ENCODE measurements at regions not wholly inside any gene's neighbourhood (a gene's known extent, or its start where the extent isn't known, plus 50 kb on each side); places are given as distances from the start of the nearest gene placed in this dataset.

DNA sequence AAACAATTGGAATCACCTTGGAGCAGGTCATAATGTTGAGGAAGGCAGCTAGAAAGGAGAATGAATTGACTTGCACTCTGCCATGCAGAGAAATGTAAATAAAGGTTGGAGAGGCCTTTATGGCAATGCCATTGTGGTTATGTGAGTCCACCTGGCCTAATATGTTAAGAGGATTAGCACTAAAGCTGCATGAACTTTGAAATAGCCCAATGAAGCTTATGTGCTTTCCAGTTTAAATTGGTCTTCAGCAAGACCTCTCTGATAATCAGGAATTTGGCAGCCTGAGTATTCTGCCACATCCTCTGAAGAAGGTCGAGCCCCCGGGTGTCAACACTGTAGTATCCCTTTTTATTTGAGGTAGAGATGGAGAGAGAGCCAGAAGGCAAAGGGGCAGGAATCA, 464.9 kb downstream of the CDH2 start:
- H3K4me3 ChIP-seq (ENCODE audit: low read depth, low read length), result no peak overlapping the region
- no peak for DNase-seq (ENCODE audit: low read depth)
- TF ChIP-seq, protein P1, sequence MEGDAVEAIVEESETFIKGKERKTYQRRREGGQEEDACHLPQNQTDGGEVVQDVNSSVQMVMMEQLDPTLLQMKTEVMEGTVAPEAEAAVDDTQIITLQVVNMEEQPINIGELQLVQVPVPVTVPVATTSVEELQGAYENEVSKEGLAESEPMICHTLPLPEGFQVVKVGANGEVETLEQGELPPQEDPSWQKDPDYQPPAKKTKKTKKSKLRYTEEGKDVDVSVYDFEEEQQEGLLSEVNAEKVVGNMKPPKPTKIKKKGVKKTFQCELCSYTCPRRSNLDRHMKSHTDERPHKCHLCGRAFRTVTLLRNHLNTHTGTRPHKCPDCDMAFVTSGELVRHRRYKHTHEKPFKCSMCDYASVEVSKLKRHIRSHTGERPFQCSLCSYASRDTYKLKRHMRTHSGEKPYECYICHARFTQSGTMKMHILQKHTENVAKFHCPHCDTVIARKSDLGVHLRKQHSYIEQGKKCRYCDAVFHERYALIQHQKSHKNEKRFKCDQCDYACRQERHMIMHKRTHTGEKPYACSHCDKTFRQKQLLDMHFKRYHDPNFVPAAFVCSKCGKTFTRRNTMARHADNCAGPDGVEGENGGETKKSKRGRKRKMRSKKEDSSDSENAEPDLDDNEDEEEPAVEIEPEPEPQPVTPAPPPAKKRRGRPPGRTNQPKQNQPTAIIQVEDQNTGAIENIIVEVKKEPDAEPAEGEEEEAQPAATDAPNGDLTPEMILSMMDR (IDR thresholded peaks at IDR 0.05; ENCODE audit: insufficient read depth, low read depth, low read length, missing control alignments), result no peak

DNA sequence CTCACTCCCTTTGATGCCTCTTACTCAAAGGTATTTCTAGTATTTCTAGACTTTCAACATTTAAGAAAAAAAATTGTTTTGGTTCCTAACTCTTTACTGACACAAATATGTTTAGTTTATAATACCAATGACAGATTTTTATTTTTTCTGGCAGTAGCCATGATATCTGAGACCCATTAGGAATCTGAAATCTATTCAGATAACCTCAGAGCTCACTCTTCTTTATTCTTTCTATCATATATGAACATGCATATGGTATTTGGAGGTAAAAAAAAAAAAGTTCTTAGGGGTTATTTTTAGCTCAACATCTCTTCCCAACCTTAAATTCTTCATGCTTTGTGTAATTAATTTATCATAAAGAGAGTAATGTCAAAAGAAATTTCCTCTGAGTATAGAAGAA, 465.5 kb downstream of the CDH2 start:
- no peak overlapping the region for H3K4me3 ChIP-seq (ENCODE audit: low read depth, low read length)
- no peak for DNase-seq (ENCODE audit: low read depth)
- TF ChIP-seq, protein P1 (IDR thresholded peaks at IDR 0.05; ENCODE audit: insufficient read depth, low read depth, low read length, missing control alignments), result no peak

DNA sequence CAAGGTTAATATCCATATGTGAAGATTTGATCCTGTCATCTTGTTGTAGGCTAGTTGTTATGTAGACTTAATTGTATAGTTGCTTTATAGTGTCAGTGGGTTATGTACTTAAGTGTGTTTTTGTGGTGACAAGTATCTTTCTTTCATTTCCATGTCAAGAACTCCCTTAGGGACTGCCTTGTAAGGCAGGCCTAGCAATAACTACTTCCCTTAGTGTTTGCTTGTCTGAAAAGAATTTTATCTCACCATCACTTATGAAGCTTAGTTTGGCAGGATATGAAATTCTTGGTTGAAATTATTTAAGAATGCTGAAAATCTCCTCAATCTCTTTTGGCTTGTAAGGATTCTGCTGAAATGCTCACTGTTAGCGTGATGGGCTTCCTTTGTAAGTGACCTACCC, 467.6 kb downstream of the CDH2 start:
- TF ChIP-seq, protein P1 (IDR thresholded peaks at IDR 0.05; ENCODE audit: insufficient read depth, low read depth, low read length, missing control alignments), result no peak
- no peak overlapping the region for H3K4me3 ChIP-seq (ENCODE audit: low read depth, low read length)
- no peak for DNase-seq (ENCODE audit: low read depth)

DNA sequence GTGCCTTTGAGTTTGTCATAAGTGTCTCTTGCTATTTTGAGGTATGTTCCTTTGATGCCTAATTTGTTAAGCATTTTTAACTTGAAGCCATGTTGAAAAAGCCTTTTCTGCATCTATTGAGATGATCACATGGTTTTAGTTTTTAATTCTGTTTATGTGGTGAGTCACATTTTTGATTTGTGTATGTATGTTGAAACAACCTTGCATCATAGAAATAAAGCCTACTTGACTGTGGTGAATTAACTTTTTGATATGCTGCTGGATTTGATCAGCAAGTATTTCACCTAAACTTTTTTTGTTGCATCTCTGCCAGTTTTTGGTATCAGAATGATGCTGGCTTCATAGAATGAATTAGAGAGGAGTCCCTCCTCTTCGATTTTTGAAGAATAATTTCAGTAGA, 469.7 kb downstream of the CDH2 start:
- no peak for DNase-seq (ENCODE audit: low read depth)
- TF ChIP-seq, protein P1 (IDR thresholded peaks at IDR 0.05; ENCODE audit: insufficient read depth, low read depth, low read length, missing control alignments), result no peak

DNA sequence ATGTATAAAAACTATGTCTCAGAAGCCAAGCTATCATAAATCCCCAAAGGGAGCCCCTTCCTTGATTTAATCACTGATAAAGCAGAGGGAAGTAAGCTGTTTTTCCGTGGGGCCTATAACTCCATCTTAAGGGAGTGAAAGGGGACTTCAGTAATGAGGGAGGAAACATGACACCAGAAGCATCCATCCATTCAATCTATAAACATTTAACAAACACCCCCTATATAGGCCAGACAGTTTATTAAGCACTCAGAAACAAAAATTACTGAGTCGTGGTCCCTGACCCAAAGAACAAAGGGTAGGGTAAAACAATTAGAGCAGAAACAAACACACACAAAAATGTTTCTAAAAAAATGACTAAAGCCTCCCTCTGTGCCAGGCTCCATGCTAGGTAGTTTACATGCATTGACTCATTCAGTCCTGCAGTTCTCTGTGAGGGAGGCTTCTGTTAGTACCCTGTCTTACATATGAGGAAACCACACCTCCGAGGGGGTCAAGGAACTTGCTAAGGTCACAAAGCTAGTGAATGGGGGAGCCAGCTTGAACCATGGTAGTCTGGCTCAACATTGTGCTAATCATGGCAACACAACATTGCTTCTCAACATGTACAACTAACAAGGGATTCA, 472.1 kb downstream of the CDH2 start:
- H3K4me3 ChIP-seq (ENCODE audit: low read depth, low read length), result no peak overlapping the region
- DNase-seq (ENCODE audit: low read depth), result no peak
- TF ChIP-seq, protein P1 (IDR thresholded peaks at IDR 0.05; ENCODE audit: insufficient read depth, low read depth, low read length, missing control alignments), result no peak

More for the DNA sequence above, 469.7 kb downstream of the CDH2 start:
- no peak overlapping the region for H3K4me3 ChIP-seq (ENCODE audit: low read depth, low read length)

DNA sequence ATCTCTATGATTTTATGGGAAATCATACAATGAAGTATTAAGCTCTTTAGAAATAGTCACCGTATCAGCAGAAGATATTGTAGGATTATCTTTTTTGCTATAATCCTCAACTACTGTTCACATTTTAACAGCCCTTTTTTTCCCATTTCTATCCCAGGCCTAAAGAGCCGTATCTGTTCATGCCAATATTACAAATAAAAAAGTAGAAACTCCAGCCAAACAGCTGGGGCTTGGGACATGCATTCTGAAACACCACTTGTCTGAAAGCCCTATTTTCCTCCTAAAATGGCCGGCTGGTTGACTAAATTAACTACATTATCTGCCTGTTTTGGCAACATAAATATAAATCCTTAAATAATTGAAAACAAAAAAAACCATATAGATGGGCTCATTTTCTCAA, 477.8 kb downstream of the CDH2 start:
- DNase-seq (ENCODE audit: low read depth), result no peak
- H3K4me3 ChIP-seq (ENCODE audit: low read depth, low read length), result no peak overlapping the region
- TF ChIP-seq, protein P1 (IDR thresholded peaks at IDR 0.05; ENCODE audit: insufficient read depth, low read depth, low read length, missing control alignments), result no peak

DNA sequence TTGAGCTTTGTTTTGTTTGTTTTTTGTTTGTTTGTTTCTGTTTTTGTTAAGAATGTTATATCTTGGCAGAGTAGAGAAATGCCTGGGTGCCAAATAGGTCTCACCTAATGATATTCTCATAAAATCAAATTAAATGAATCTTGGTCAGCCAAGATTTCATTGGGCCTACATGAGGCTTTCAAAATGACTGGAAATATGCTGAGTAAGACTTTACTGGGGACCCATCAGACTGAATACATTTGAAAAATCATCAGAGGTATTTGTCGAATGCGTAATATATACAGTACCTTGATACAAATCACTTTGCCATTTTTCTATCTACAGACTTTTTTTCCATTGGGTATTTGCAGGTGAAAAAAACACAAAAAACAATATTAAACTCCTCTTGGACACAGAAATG, 480.8 kb downstream of the CDH2 start:
- TF ChIP-seq, protein P1 (IDR thresholded peaks at IDR 0.05; ENCODE audit: insufficient read depth, low read depth, low read length, missing control alignments), result no peak

More for the DNA sequence above, 480.8 kb downstream of the CDH2 start:
- no peak for DNase-seq (ENCODE audit: low read depth)
- no peak overlapping the region for H3K4me3 ChIP-seq (ENCODE audit: low read depth, low read length)
